HL-60 (cell line): ENCODE measurements at regions not wholly inside any gene's neighbourhood (a gene's known extent, or its start where the extent isn't known, plus 50 kb on each side); places are given as distances from the start of the nearest gene placed in this dataset.
"Not testable (repeated sequence)": the region's sequence is repeated elsewhere in the genome, so short reads cannot be mapped to it uniquely, and the experiment has no call there.

Experiments
- DNase-seq, 2 experiments: peaks; one replicate each; pipeline ENCODE4 v3.0.0-alpha.2; 2010 to 2020; ENCODE audit warnings: low read depth in 1 of 2, low spot score in 1 of 2
- H3K27ac ChIP-seq: fragments of 250-450 bp; sonication (Bioruptor Pico); replicated peaks from 2 replicates; pipeline ENCODE4 v1.5.1; 2020; ENCODE audit warnings: mild to moderate bottlenecking, moderate library complexity
- H3K27me3 ChIP-seq: fragments of 250-450 bp; sonication (Bioruptor Pico); 2 replicates; pipeline ENCODE4 v1.5.1; 2021; ENCODE audit warnings: mild to moderate bottlenecking, moderate library complexity; ENCODE audit not compliant: insufficient read depth, poor library complexity, severe bottlenecking
- H3K4me3 ChIP-seq: replicated peaks from 2 replicates; pipeline ENCODE4 v1.5.1; 2011; ENCODE audit warnings: mild to moderate bottlenecking, control low read depth, low read length; ENCODE audit not compliant: insufficient read depth
- CTCF ChIP-seq: IDR thresholded peaks from one replicate; pipeline ENCODE4 v1.5.1; 2011; ENCODE audit warnings: low read length, control low read depth, inconsistent platforms; ENCODE audit not compliant: insufficient read depth
- GABPA ChIP-seq: IDR thresholded peaks from 2 replicates; pipeline ENCODE4 v1.6.1; 2012; ENCODE audit warnings: low read depth
- POLR2AphosphoS5 ChIP-seq: IDR thresholded peaks from 2 replicates; pipeline ENCODE4 v1.6.1; 2012; ENCODE audit warnings: low read depth
- REST ChIP-seq: IDR thresholded peaks from 2 replicates; pipeline ENCODE4 v1.6.1; 2012; ENCODE audit warnings: low read depth; ENCODE audit not compliant: insufficient replicate concordance
- SPI1 ChIP-seq: IDR thresholded peaks from 2 replicates; pipeline ENCODE4 v1.6.1; 2012; ENCODE audit warnings: low read depth, mild to moderate bottlenecking, borderline replicate concordance

GRCh38 chr13:109983447-109983846, 197.1 kb upstream of the IRS2 start:
- H3K4me3 ChIP-seq = no peak overlapping the region
- no peak for DNase-seq
- no peak overlapping the region for H3K27ac ChIP-seq
- TF ChIP-seq CTCF (no peak), GABPA (no peak), POLR2AphosphoS5 (no peak), SPI1 (no peak), REST (no peak)
- H3K27me3 ChIP-seq = no peaks in the 10 kb centered on the region

- TF ChIP-seq SPI1 (no peak), CTCF (no peak)
- no peak overlapping the region for H3K27ac ChIP-seq
Measured at GRCh38 chr13:109981000-109981399, 194.6 kb upstream of the IRS2 start.

GRCh38 chr13:109979676-109980075, 193.3 kb upstream of the IRS2 start:
- not testable (repeated sequence) for H3K27me3 ChIP-seq, H3K27ac ChIP-seq, DNase-seq, H3K4me3 ChIP-seq

More at GRCh38 chr13:109981000-109981399, 194.6 kb upstream of the IRS2 start:
- H3K4me3 ChIP-seq = no peak overlapping the region
- DNase-seq = no peak
- H3K27me3 ChIP-seq = peaks cover 9% of the 10 kb centered on the region

- no peak overlapping the region for H3K27ac ChIP-seq
- DNase-seq = no peak
Measured at GRCh38 chr13:109979228-109979627, 192.8 kb upstream of the IRS2 start.

More at GRCh38 chr13:109979228-109979627, 192.8 kb upstream of the IRS2 start:
- Histone ChIP-seq H3K27me3 (peaks cover 10% of the 10 kb centered on the region), H3K4me3 (no peak overlapping the region)
- no peak for TF ChIP-seq CTCF
- TF ChIP-seq POLR2AphosphoS5 = no peak
- TF ChIP-seq GABPA = no peak
- no peak for TF ChIP-seq REST
- TF ChIP-seq SPI1 = no peak
